GM12878 (cell line): ENCODE measurements at regions not wholly inside any gene's neighbourhood (a gene's known extent, or its start where the extent isn't known, plus 50 kb on each side); places are given as distances from the start of the nearest gene placed in this dataset.

Source experiments
- ATAC-seq: fragments of 200-7000 bp; cut with Tn5 transposase; 3 replicates; pipeline ENCODE4 v1.9.1; 2020; ENCODE audit warnings: mild to moderate bottlenecking, moderate library complexity
- BruUV-seq: library from RNA; stranded (reverse); fragments of 400-500 nt; replicated peaks from 2 replicates; lab custom pipeline; 2021; lab: Mats Ljungman, UMichigan
- CTCF ChIA-PET: fragments of 300-600 bp; sonication (Branson Sonifier 250); formaldehyde crosslinking; extraction: SDS; loops from one replicate; lab custom pipeline; 2021; ENCODE audit warnings: inconsistent platforms; lab: Yijun Ruan, JAX
- POLR2A ChIA-PET: fragments of 350-600 bp; formaldehyde crosslinking; extraction: SDS; loops from one replicate; lab custom pipeline; 2021; ENCODE audit warnings: inconsistent platforms; lab: Charles Lee
- RAD21 ChIA-PET: fragments of 300-600 bp; sonication (Branson Sonifier 250); formaldehyde crosslinking; loops from one replicate; lab custom pipeline; 2023; ENCODE audit warnings: antibody characterized with exemption; ENCODE audit not compliant: unreplicated experiment; lab: Charles Lee
- SMC1A ChIA-PET: fragments of 300-600 bp; sonication (Branson Sonifier 250); formaldehyde crosslinking; loops from one replicate; lab custom pipeline; 2023; ENCODE audit not compliant: unreplicated experiment, uncharacterized antibody; lab: Charles Lee
- DNase-seq: peaks from one replicate; pipeline ENCODE4 v3.0.0-alpha.2; 2011; ENCODE audit warnings: low read depth, low spot score
- FAIRE-seq: peaks from 3 replicates; lab custom pipeline; 2011; peaks lifted over from hg19 to GRCh38; lab: Jason Lieb, UNC
- H2AFZ ChIP-seq: 2 replicates; pipeline ENCODE4 v1.6.0; 2011; ENCODE audit warnings: low read depth, low read length, control low read depth; ENCODE audit not compliant: control insufficient read depth
- H3K27ac ChIP-seq: 2 replicates; pipeline ENCODE4 v1.5.1; 2011; ENCODE audit warnings: control low read depth; ENCODE audit not compliant: control insufficient read depth, insufficient read depth
- H3K27me3 ChIP-seq, 2 experiments: replicated peaks in 1 of 2; 2 replicates each; pipeline versions ENCODE4 v1.6.0 to v1.6.1; 2011; ENCODE audit warnings: low read length in 1 of 2; ENCODE audit not compliant: control insufficient read depth in 2 of 2, insufficient read depth in 2 of 2
- H3K36me3 ChIP-seq, 2 experiments: 2 replicates each; pipeline ENCODE4 v1.5.1; 2011; ENCODE audit warnings: low read length in 1 of 2; ENCODE audit not compliant: control insufficient read depth in 2 of 2, insufficient read depth in 2 of 2
- H3K4me1 ChIP-seq: 2 replicates; pipeline ENCODE4 v1.6.1; 2011; ENCODE audit warnings: mild to moderate bottlenecking, low read length, moderate library complexity, mixed read lengths; ENCODE audit not compliant: control insufficient read depth, insufficient read depth
- H3K4me2 ChIP-seq: 2 replicates; pipeline ENCODE4 v1.6.0; 2011; ENCODE audit warnings: control low read depth; ENCODE audit not compliant: control insufficient read depth, insufficient read depth
- H3K4me3 ChIP-seq: fragments of 200-600 bp; sonication (generic); 2 replicates; pipeline ENCODE4 v1.5.1; 2016
- H3K79me2 ChIP-seq: 2 replicates; pipeline ENCODE4 v1.6.0; 2011; ENCODE audit warnings: low read length; ENCODE audit not compliant: control insufficient read depth, insufficient read depth
- H3K9ac ChIP-seq: 2 replicates; pipeline ENCODE4 v1.8.0; 2011; ENCODE audit warnings: low read length, control low read depth, mixed read lengths; ENCODE audit not compliant: control insufficient read depth, insufficient read depth
- H3K9me3 ChIP-seq: replicated peaks from 3 replicates; pipeline ENCODE4 v1.5.1; 2011; ENCODE audit warnings: mild to moderate bottlenecking, low read length; ENCODE audit not compliant: control insufficient read depth, insufficient read depth
- H4K20me1 ChIP-seq: 2 replicates; pipeline ENCODE4 v1.6.0; 2011; ENCODE audit not compliant: control insufficient read depth, insufficient read depth
- E4F1 ChIP-seq: fragments of 450-650 bp; IDR thresholded peaks from 2 replicates; pipeline ENCODE4 v1.6.1; 2018; ENCODE audit warnings: borderline replicate concordance, mild to moderate bottlenecking; ENCODE audit not compliant: partially characterized antibody
- HSF1 ChIP-seq: fragments of 150-350 bp; IDR thresholded peaks from 2 replicates; pipeline ENCODE4 v1.6.1; 2014; ENCODE audit warnings: mild to moderate bottlenecking, low read depth, low read length
- KLF5 ChIP-seq: fragments of 450-650 bp; IDR thresholded peaks from 2 replicates; pipeline ENCODE4 v1.6.1; 2014; ENCODE audit warnings: mild to moderate bottlenecking; ENCODE audit not compliant: partially characterized antibody
- NFYB ChIP-seq: IDR thresholded peaks from 2 replicates; pipeline ENCODE4 v1.6.1; 2011; ENCODE audit warnings: low read depth, mild to moderate bottlenecking, low read length, improper control_type of control experiment, moderate library complexity; ENCODE audit not compliant: insufficient read depth
- PAX8 ChIP-seq: fragments of 450-650 bp; IDR thresholded peaks from 2 replicates; pipeline ENCODE4 v1.6.1; 2017; ENCODE audit warnings: mild to moderate bottlenecking, moderate library complexity
- SIN3A ChIP-seq: IDR thresholded peaks from 2 replicates; pipeline ENCODE4 v1.6.1; 2012; ENCODE audit warnings: low read depth, low read length, improper control_type of control experiment
- ZNF24 ChIP-seq: fragments of 450-650 bp; IDR thresholded peaks from 2 replicates; pipeline ENCODE4 v1.6.1; 2017; ENCODE audit warnings: antibody characterized with exemption, mild to moderate bottlenecking
- ZSCAN29 ChIP-seq: fragments of 450-650 bp; IDR thresholded peaks from 2 replicates; pipeline ENCODE4 v1.6.1; 2017; ENCODE audit warnings: mild to moderate bottlenecking, moderate library complexity
- WGBS: methylation state at CpG from one replicate; pipeline ENCODE4 v1.1.6; 2016; ENCODE audit warnings: low lambda C conversion rate; ENCODE audit not compliant: insufficient replicate concordance, insufficient coverage; ENCODE audit errors: missing lambda C conversion rate; 5-methylcytosine and 5-hydroxymethylcytosine counted together
- in situ Hi-C: fragments of 300-500 bp; cut with MboI; formaldehyde crosslinking; loops from 9 replicates; pipeline ENCODE4 v1.14.3; 2018; ENCODE audit warnings: mixed read lengths
- intact Hi-C: fragments of 100-400 bp; cut with micrococcal nuclease; formaldehyde crosslinking; loops from one replicate; pipeline ENCODE4 v1.14.2; 2022; ENCODE audit not compliant: unreplicated experiment

GRCh38 chr2:183579686-183580085, 455.4 kb downstream of the NUP35 start:
- in situ Hi-C loops (no loop called here), intact Hi-C loops (no loop called here)
- no peak overlapping the region for H3K9ac ChIP-seq
- H3K27me3 ChIP-seq: no peaks in the 10 kb centered on the region
- no peaks in the 10 kb centered on the region for H3K4me1 ChIP-seq
- H3K4me2 ChIP-seq: no peak overlapping the region
- H3K79me2 ChIP-seq: no peaks in the 10 kb centered on the region
- POLR2A ChIA-PET: no interaction called here
- no peak overlapping the region for H3K27ac ChIP-seq
- BruUV-seq: no TSS peak
- WGBS: 43% methylated on average over 5 of the region's 5 CpGs
- H3K9me3 ChIP-seq: no peaks in the 10 kb centered on the region
- ATAC-seq (no peak), DNase-seq (no peak), FAIRE-seq (no peak)
- TF ChIP-seq SIN3A (no peak), E4F1 (no peak), HSF1 (no peak), PAX8 (no peak), ZSCAN29 (no peak), ZNF24 (no peak), NFYB (no peak), KLF5 (no peak)
- RAD21 ChIA-PET: no interaction called here
- no peak overlapping the region for H2AFZ ChIP-seq
- no peaks in the 10 kb centered on the region for H3K36me3 ChIP-seq
- H3K4me3 ChIP-seq: no peak overlapping the region
- CTCF ChIA-PET: no interaction called here
- no peaks in the 10 kb centered on the region for H4K20me1 ChIP-seq
- SMC1A ChIA-PET: no interaction called here
